Sigmoid colon (tissue), 6 donors: ENCODE measurements at regions not wholly inside any gene's neighbourhood (a gene's known extent, or its start where the extent isn't known, plus 50 kb on each side); places are given as distances from the start of the nearest gene placed in this dataset.

Experiments used
- DNase-seq: peaks from one replicate; pipeline ENCODE4 v3.0.0-alpha.2; 2019
- H3K27ac ChIP-seq, 4 donors: fragments of 200-600 bp; sonication (generic); one replicate each; pipeline ENCODE4 v1.5.1; 2016 to 2019; ENCODE audit warnings: mild to moderate bottlenecking in 1 of 4
- H3K27me3 ChIP-seq, 3 donors: fragments of 200-600 bp; sonication (generic); one replicate each; pipeline ENCODE4 v1.5.1; 2019; ENCODE audit warnings: mild to moderate bottlenecking in 1 of 3
- H3K36me3 ChIP-seq, 4 donors: fragments of 200-600 bp; sonication (generic); one replicate each; pipeline ENCODE4 v1.5.1; 2016 to 2019
- H3K4me1 ChIP-seq, 4 donors: fragments of 200-600 bp; sonication (generic); one replicate each; pipeline ENCODE4 v1.5.1; 2017 to 2019
- H3K4me3 ChIP-seq, 4 donors: fragments of 200-600 bp; sonication (generic); one replicate each; pipeline ENCODE4 v1.5.1; 2017 to 2019; ENCODE audit warnings: mild to moderate bottlenecking in 2 of 4, moderate library complexity in 1 of 4
- H3K9me3 ChIP-seq, 4 donors: fragments of 200-600 bp in 3 of 4; sonication (generic) in 3 of 4; one replicate each; pipeline versions ENCODE4 v1.5.1 to v1.6.1; 2013 to 2019
- EP300 ChIP-seq, 4 donors: sonication (generic); formaldehyde crosslinking; IDR thresholded peaks; one replicate each; pipeline ENCODE4 v1.6.1; 2017; ENCODE audit warnings: antibody characterized with exemption in 4 of 4
- POLR2A ChIP-seq, 2 donors: fragments of 450-650 bp; IDR thresholded peaks; one replicate each; pipeline ENCODE4 v1.6.1; 2016; ENCODE audit warnings: antibody characterized with exemption in 2 of 2, mild to moderate bottlenecking in 2 of 2, moderate library complexity in 2 of 2
- POLR2AphosphoS5 ChIP-seq, 4 donors: sonication (generic); formaldehyde crosslinking; IDR thresholded peaks; one replicate each; pipeline ENCODE4 v1.6.1; 2017; ENCODE audit warnings: antibody characterized with exemption in 4 of 4
- WGBS, 2 donors: extraction: QIAGEN DNeasy Blood & Tissue Kit; methylation state at CpG; one replicate each; pipeline ENCODE4 v1.1.7; 2013; 5-methylcytosine and 5-hydroxymethylcytosine counted together
- intact Hi-C: fragments of 100-400 bp; cut with DNase I; formaldehyde crosslinking; loops from one replicate; pipeline ENCODE4 v1.15.1; 2023
- TF ChIP-seq, protein P1 (sequence below), 4 experiments: fragments of 450-650 bp in 3 of 4; fragments of 200-600 bp in 1 of 4; IDR thresholded peaks; one replicate each; pipeline ENCODE4 v1.5.1; 2016 to 2019; ENCODE audit warnings: antibody characterized with exemption in 4 of 4, mild to moderate bottlenecking in 3 of 4, moderate library complexity in 2 of 4
- donor health status: healthy with polysubstance abuse.
- donor health status: healthy.

DNA sequence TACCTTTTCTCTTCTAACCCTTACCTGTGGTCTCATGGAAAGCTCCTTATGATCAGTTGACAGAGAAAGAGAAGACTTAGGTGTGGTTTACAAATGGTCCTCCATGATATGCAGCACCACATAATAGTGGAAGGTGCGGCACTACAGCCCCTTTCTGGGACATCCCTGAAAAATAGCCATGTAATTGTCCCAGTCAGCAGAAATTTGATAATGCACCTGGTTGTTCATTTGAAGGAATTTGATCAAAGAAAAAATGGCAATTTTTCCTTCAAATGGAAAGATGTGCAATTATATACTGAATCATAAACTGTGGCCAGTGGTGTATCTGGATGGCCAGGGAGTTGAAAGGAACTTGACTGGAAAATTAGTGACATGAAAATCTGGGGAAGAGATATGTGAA, 293.6 kb upstream of the PCDH20 start:
- H3K27me3 ChIP-seq = no peaks in the 10 kb centered on the region
- no peak for DNase-seq
- no peak for TF ChIP-seq POLR2A (IDR thresholded peaks at IDR 0.05)
- TF ChIP-seq EP300 (IDR thresholded peaks at IDR 0.05) = no peak
- no peak for TF ChIP-seq POLR2AphosphoS5 (IDR thresholded peaks at IDR 0.05)
- TF ChIP-seq, protein P1, sequence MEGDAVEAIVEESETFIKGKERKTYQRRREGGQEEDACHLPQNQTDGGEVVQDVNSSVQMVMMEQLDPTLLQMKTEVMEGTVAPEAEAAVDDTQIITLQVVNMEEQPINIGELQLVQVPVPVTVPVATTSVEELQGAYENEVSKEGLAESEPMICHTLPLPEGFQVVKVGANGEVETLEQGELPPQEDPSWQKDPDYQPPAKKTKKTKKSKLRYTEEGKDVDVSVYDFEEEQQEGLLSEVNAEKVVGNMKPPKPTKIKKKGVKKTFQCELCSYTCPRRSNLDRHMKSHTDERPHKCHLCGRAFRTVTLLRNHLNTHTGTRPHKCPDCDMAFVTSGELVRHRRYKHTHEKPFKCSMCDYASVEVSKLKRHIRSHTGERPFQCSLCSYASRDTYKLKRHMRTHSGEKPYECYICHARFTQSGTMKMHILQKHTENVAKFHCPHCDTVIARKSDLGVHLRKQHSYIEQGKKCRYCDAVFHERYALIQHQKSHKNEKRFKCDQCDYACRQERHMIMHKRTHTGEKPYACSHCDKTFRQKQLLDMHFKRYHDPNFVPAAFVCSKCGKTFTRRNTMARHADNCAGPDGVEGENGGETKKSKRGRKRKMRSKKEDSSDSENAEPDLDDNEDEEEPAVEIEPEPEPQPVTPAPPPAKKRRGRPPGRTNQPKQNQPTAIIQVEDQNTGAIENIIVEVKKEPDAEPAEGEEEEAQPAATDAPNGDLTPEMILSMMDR (IDR thresholded peaks at IDR 0.05) = no peak
- no peaks in the 10 kb centered on the region for H3K36me3 ChIP-seq
- H3K27ac ChIP-seq = no peak overlapping the region
- intact Hi-C loops = no loop called here
- 85 to 90% methylated on average over 1 of the region's 1 CpG for WGBS, 2 donors
- H3K4me3 ChIP-seq = no peak overlapping the region
- H3K9me3 ChIP-seq = peaks cover 0 to 2% (median 0%) of the 10 kb centered on the region in 4 donors
- H3K4me1 ChIP-seq = no peaks in the 10 kb centered on the region

DNA sequence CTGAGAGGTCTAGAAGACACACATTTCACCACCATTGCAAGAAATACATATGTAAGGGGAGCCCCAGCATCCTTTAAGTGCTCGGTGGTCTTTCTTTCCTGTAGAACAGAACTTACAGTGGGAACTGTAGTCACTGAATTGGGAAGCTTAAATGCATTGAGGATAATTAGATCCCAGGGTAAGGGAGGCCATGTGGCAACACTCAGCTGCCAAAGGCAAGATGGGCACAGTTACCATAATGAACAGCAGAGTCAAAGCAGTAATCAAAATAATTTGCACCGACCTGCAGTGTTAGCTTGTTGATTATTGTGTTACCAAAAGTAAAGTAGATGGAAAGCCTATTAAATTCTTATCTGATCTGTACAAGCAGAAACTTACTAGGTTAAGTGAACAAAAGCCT, 291.2 kb upstream of the PCDH20 start:
- no peaks in the 10 kb centered on the region for H3K27me3 ChIP-seq
- no peak overlapping the region for H3K4me3 ChIP-seq
- H3K27ac ChIP-seq = no peak overlapping the region
- 67 to 74% methylated on average over 2 of the region's 2 CpGs for WGBS, 2 donors
- H3K9me3 ChIP-seq = peaks cover 0 to 4% (median 0%) of the 10 kb centered on the region in 4 donors
- no peak for DNase-seq
- no peaks in the 10 kb centered on the region for H3K36me3 ChIP-seq
- TF ChIP-seq POLR2A (IDR thresholded peaks at IDR 0.05) (no peak), EP300 (IDR thresholded peaks at IDR 0.05) (no peak), POLR2AphosphoS5 (IDR thresholded peaks at IDR 0.05) (no peak)
- TF ChIP-seq, protein P1 (IDR thresholded peaks at IDR 0.05) = no peak
- intact Hi-C loops = no loop called here
- H3K4me1 ChIP-seq = no peaks in the 10 kb centered on the region

DNA sequence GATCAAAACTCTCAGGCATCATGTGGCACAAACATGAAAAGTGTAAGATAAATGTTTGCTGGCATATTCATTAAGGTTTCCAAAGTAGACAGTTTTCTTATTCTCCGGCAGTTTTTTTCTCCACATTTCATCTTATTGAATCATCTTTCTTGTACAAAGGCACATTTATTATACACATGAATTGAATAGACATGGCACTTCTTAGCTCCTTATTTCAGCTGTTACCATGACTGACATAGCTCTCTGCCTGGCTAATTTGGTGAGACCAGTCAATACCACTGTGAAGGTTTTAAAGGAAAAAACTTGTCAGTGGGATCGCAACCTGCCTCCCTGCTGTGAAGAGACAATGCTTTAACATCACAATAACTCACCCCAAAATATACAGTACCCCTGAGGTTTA, 285.0 kb upstream of the PCDH20 start:
- WGBS, 2 donors = 74 to 88% methylated on average over 2 of the region's 2 CpGs
- H3K4me1 ChIP-seq = peaks cover 0 to 10% (median 4%) of the 10 kb centered on the region in 4 donors
- no peak for DNase-seq
- no peak overlapping the region for H3K27ac ChIP-seq
- no peaks in the 10 kb centered on the region for H3K36me3 ChIP-seq
- intact Hi-C loops = no loop called here
- peaks cover 0 to 4% (median 0%) of the 10 kb centered on the region in 4 donors for H3K9me3 ChIP-seq
- no peaks in the 10 kb centered on the region for H3K27me3 ChIP-seq
- H3K4me3 ChIP-seq = no peak overlapping the region
- TF ChIP-seq POLR2AphosphoS5 (IDR thresholded peaks at IDR 0.05) (no peak), EP300 (IDR thresholded peaks at IDR 0.05) (no peak), POLR2A (IDR thresholded peaks at IDR 0.05) (no peak)
- TF ChIP-seq, protein P1 (IDR thresholded peaks at IDR 0.05) = no peak

DNA sequence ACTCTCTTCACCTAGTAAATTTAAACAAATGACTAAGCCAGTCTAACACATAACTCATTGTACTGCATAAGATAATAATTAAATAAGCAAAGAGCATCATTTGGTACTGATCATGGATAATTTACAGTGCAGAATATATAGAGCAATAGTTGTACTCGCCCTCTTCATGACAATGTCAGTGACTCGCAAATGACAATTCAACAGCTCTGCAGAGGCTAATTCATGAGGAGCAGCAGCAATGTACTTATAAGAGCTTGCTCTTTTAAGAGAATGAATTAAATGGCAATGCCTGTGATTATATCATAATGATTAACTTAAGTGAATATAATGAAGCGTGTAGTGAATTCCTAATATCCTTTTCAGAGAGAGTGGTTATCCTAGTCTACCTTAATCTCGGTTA, 284.5 kb upstream of the PCDH20 start:
- H3K9me3 ChIP-seq = peaks cover 0 to 4% (median 0%) of the 10 kb centered on the region in 4 donors

More for the DNA sequence above, 284.5 kb upstream of the PCDH20 start:
- no peaks in the 10 kb centered on the region for H3K27me3 ChIP-seq
- no peak overlapping the region for H3K4me3 ChIP-seq
- TF ChIP-seq EP300 (IDR thresholded peaks at IDR 0.05) (no peak), POLR2A (IDR thresholded peaks at IDR 0.05) (no peak), POLR2AphosphoS5 (IDR thresholded peaks at IDR 0.05) (no peak)
- TF ChIP-seq, protein P1 (IDR thresholded peaks at IDR 0.05) = no peak
- no peaks in the 10 kb centered on the region for H3K36me3 ChIP-seq
- H3K4me1 ChIP-seq = peaks cover 0 to 10% (median 4%) of the 10 kb centered on the region in 4 donors
- no peak overlapping the region for H3K27ac ChIP-seq
- intact Hi-C loops = no loop called here
- DNase-seq = no peak
- WGBS, 2 donors = 85 to 90% methylated on average over 4 of the region's 4 CpGs
